GM18498 (cell line): ENCODE measurements at regions not wholly inside any gene's neighbourhood (a gene's known extent, or its start where the extent isn't known, plus 50 kb on each side); places are given as distances from the start of the nearest gene placed in this dataset.

Experiments
- ATAC-seq: cut with Tn5 transposase; IDR thresholded peaks from one replicate; pipeline ENCODE4 v1.9.1; 2021; ENCODE audit warnings: mild to moderate bottlenecking, moderate library complexity; ENCODE audit not compliant: unreplicated experiment

- ATAC-seq = no peak
Observed at GRCh38 chr6:99080191-99080590, 132.4 kb upstream of the FBXL4 start.

GRCh38 chr6:99079058-99079457 lies 131.3 kb upstream of the FBXL4 start:
- ATAC-seq = no peak

- ATAC-seq = no peak
Observed at GRCh38 chr6:99073223-99073622, 125.5 kb upstream of the FBXL4 start.

- ATAC-seq = no peak
Observed at GRCh38 chr6:99066044-99066443, 118.3 kb upstream of the FBXL4 start.

GRCh38 chr6:99064834-99065233 lies 117.1 kb upstream of the FBXL4 start:
- no peak for ATAC-seq

GRCh38 chr6:99036672-99037071 lies 88.9 kb upstream of the FBXL4 start:
- no peak for ATAC-seq

- no peak for ATAC-seq
Observed at GRCh38 chr6:99032396-99032795, 84.7 kb upstream of the FBXL4 start.

- no peak for ATAC-seq
Observed at GRCh38 chr6:99031957-99032356, 84.2 kb upstream of the FBXL4 start.

GRCh38 chr6:99030915-99031314 lies 83.2 kb upstream of the FBXL4 start:
- ATAC-seq = no peak

- ATAC-seq = no peak
Observed at GRCh38 chr6:99026135-99026534, 78.4 kb upstream of the FBXL4 start.

- no peak for ATAC-seq
Observed at GRCh38 chr6:99024089-99024488, 76.3 kb upstream of the FBXL4 start.

GRCh38 chr6:99022039-99022609 lies 74.4 kb upstream of the FBXL4 start:
- ATAC-seq = no peak

GRCh38 chr6:99019381-99019780 lies 71.6 kb upstream of the FBXL4 start:
- no peak for ATAC-seq

GRCh38 chr6:99017150-99017549 lies 69.4 kb upstream of the FBXL4 start:
- ATAC-seq = no peak

- ATAC-seq = no peak
Observed at GRCh38 chr6:99016355-99016754, 68.6 kb upstream of the FBXL4 start.

- no peak for ATAC-seq
Observed at GRCh38 chr6:99014061-99014460, 66.3 kb upstream of the FBXL4 start.

- ATAC-seq = no peak
Observed at GRCh38 chr6:99013661-99014060, 65.9 kb upstream of the FBXL4 start.

- no peak for ATAC-seq
Observed at GRCh38 chr6:99013145-99013544, 65.4 kb upstream of the FBXL4 start.

- no peak for ATAC-seq
Observed at GRCh38 chr6:99011151-99011550, 63.4 kb upstream of the FBXL4 start.

- ATAC-seq = no peak
Observed at GRCh38 chr6:99002831-99003230, 55.1 kb upstream of the FBXL4 start.

GRCh38 chr6:98998103-98998502 lies 50.4 kb upstream of the FBXL4 start:
- no peak for ATAC-seq
